ENCODE measurements at regions not wholly inside any gene's neighbourhood (a gene's known extent, or its start where the extent isn't known, plus 50 kb on each side); places are given as distances from the start of the nearest gene placed in this dataset.
A peak's percentile ranks its signal among the peaks of the same experiment; 100 is the strongest.

GRCh38 chr18:21162786-21163185, 51.2 kb upstream of the ROCK1 start:
- H3K4me1 ChIP-seq = no peaks in the 10 kb centered on the region
- H3K4me3 ChIP-seq = no peak overlapping the region
- 84 to 90% methylated on average over 7 of the region's 7 CpGs for WGBS, 2 donors
- DNase-seq = no peak
- H3K27ac ChIP-seq = peak overlapping the region in 2 of 4 donors; percentile 45 to 75
- intact Hi-C loops (cut with DNase I) = no loop called here
- no peaks in the 10 kb centered on the region for H3K27me3 ChIP-seq
- H3K9me3 ChIP-seq = no peaks in the 10 kb centered on the region
- H3K36me3 ChIP-seq = no peaks in the 10 kb centered on the region
- TF ChIP-seq CTCF (IDR thresholded peaks at IDR 0.05) (no peak), POLR2A (IDR thresholded peaks at IDR 0.05) (no peak), POLR2AphosphoS5 (IDR thresholded peaks at IDR 0.05) (no peak), EP300 (IDR thresholded peaks at IDR 0.05) (no peak)

- Histone ChIP-seq H3K9me3 (no peaks in the 10 kb centered on the region), H3K27me3 (no peaks in the 10 kb centered on the region), H3K4me3 (no peak overlapping the region), H3K27ac (peak overlapping the region in 3 of 4 donors; percentile 37 to 75 (median 45)), H3K4me1 (no peaks in the 10 kb centered on the region), H3K36me3 (no peaks in the 10 kb centered on the region)
- 46 to 61% methylated on average over 6 of the region's 6 CpGs for WGBS, 2 donors
- DNase-seq = no peak
- TF ChIP-seq EP300 (IDR thresholded peaks at IDR 0.05) (no peak), CTCF (IDR thresholded peaks at IDR 0.05) (no peak), POLR2AphosphoS5 (IDR thresholded peaks at IDR 0.05) (no peak), POLR2A (IDR thresholded peaks at IDR 0.05) (no peak)
- intact Hi-C loops (cut with DNase I) = no loop called here
Observed at GRCh38 chr18:21163647-21164547, 52.3 kb upstream of the ROCK1 start.

GRCh38 chr18:21164548-21165095, 53.0 kb upstream of the ROCK1 start:
- H3K4me3 ChIP-seq = no peak overlapping the region
- no peak for DNase-seq
- no peaks in the 10 kb centered on the region for H3K36me3 ChIP-seq
- no peak for TF ChIP-seq EP300 (IDR thresholded peaks at IDR 0.05)
- no peak for TF ChIP-seq POLR2AphosphoS5 (IDR thresholded peaks at IDR 0.05)
- no peak for TF ChIP-seq POLR2A (IDR thresholded peaks at IDR 0.05)
- TF ChIP-seq CTCF (IDR thresholded peaks at IDR 0.05) = no peak
- intact Hi-C loops (cut with DNase I) = no loop called here
- no peaks in the 10 kb centered on the region for H3K4me1 ChIP-seq
- WGBS, 2 donors = 75 to 76% methylated on average over 2 of the region's 2 CpGs
- H3K27me3 ChIP-seq = no peaks in the 10 kb centered on the region
- H3K9me3 ChIP-seq = no peaks in the 10 kb centered on the region
- peak overlapping the region in 2 of 4 donors; percentile 19 to 75 for H3K27ac ChIP-seq

GRCh38 chr18:21167641-21168377, 56.2 kb upstream of the ROCK1 start:
- TF ChIP-seq POLR2A (IDR thresholded peaks at IDR 0.05) (no peak), CTCF (IDR thresholded peaks at IDR 0.05) (no peak), POLR2AphosphoS5 (IDR thresholded peaks at IDR 0.05) (no peak), EP300 (IDR thresholded peaks at IDR 0.05) (no peak)
- 9 to 47% methylated on average over 1 of the region's 1 CpG for WGBS, 2 donors
- Histone ChIP-seq H3K4me1 (no peaks in the 10 kb centered on the region), H3K27me3 (no peaks in the 10 kb centered on the region), H3K4me3 (no peak overlapping the region), H3K27ac (no peak overlapping the region), H3K36me3 (no peaks in the 10 kb centered on the region), H3K9me3 (no peaks in the 10 kb centered on the region)
- intact Hi-C loops (cut with DNase I) = no loop called here
- DNase-seq = no peak

Measured in sigmoid colon (tissue), 6 donors.